Fibroblast of skin of back (primary cell): ENCODE measurements at regions not wholly inside any gene's neighbourhood (a gene's known extent, or its start where the extent isn't known, plus 50 kb on each side); places are given as distances from the start of the nearest gene placed in this dataset.

Experiments used
- DNase-seq: peaks from one replicate; pipeline ENCODE4 v3.0.0-alpha.2; 2013

GRCh38 chr2:176470713-176471112 lies 201.5 kb downstream of the MTX2 start:
- DNase-seq = no peak

GRCh38 chr2:176471949-176472348 lies 202.7 kb downstream of the MTX2 start:
- DNase-seq = no peak

GRCh38 chr2:176473177-176473576 lies 203.9 kb downstream of the MTX2 start:
- peak; percentile 35 for DNase-seq

GRCh38 chr2:176473851-176474250 lies 204.6 kb downstream of the MTX2 start:
- DNase-seq = no peak

GRCh38 chr2:176477336-176477735 lies 208.1 kb downstream of the MTX2 start:
- DNase-seq = no peak

- no peak for DNase-seq
Measured at GRCh38 chr2:176479961-176480360, 210.7 kb downstream of the MTX2 start.

GRCh38 chr2:176482107-176482506 lies 212.9 kb downstream of the MTX2 start:
- DNase-seq = no peak

- no peak for DNase-seq
Measured at GRCh38 chr2:176483476-176483875, 214.2 kb downstream of the MTX2 start.

- DNase-seq = no peak
Measured at GRCh38 chr2:176483901-176484568, 214.8 kb downstream of the MTX2 start.

- peak; percentile 84 for DNase-seq
Measured at GRCh38 chr2:176484838-176485237, 215.6 kb downstream of the MTX2 start.

- peak; percentile 85 for DNase-seq
Measured at GRCh38 chr2:176488431-176488830, 219.2 kb downstream of the MTX2 start.

GRCh38 chr2:176490061-176490861 lies 221.0 kb downstream of the MTX2 start:
- DNase-seq = peak; percentile 66

- DNase-seq = peak; percentile 99
Measured at GRCh38 chr2:176491172-176491904, 222.1 kb downstream of the MTX2 start.

- no peak for DNase-seq
Measured at GRCh38 chr2:176492583-176492982, 223.3 kb downstream of the MTX2 start.

GRCh38 chr2:176493226-176493825 lies 224.1 kb downstream of the MTX2 start:
- no peak for DNase-seq

- DNase-seq = no peak
Measured at GRCh38 chr2:176493909-176494308, 224.7 kb downstream of the MTX2 start.

GRCh38 chr2:176494949-176495353 lies 225.7 kb downstream of the MTX2 start:
- no peak for DNase-seq

GRCh38 chr2:176495826-176496225 lies 226.6 kb downstream of the MTX2 start:
- no peak for DNase-seq

- peak; percentile 28 for DNase-seq
Measured at GRCh38 chr2:176496761-176497160, 227.5 kb downstream of the MTX2 start.

GRCh38 chr2:176500901-176501300 lies 231.7 kb downstream of the MTX2 start:
- DNase-seq = peak; percentile 83

GRCh38 chr2:176501617-176502016 lies 232.4 kb downstream of the MTX2 start:
- no peak for DNase-seq

GRCh38 chr2:176502619-176503018 lies 233.4 kb downstream of the MTX2 start:
- DNase-seq = no peak

GRCh38 chr2:176503776-176504175 lies 234.5 kb downstream of the MTX2 start:
- no peak for DNase-seq
